ENCODE measurements at regions not wholly inside any gene's neighbourhood (a gene's known extent, or its start where the extent isn't known, plus 50 kb on each side); places are given as distances from the start of the nearest gene placed in this dataset.

GRCh38 chrX:45577361-45577760 is 376.7 kb upstream of the DIPK2B start:
- DNase-seq = no peak
- H3K4me1 ChIP-seq (ENCODE audit: control insufficient read depth, insufficient read depth, low read length) = no peaks in the 10 kb centered on the region

More at GRCh38 chrX:45577361-45577760, 376.7 kb upstream of the DIPK2B start:
- no peak overlapping the region for H2BK15ac ChIP-seq (ENCODE audit: low read depth, low read length)
- TF ChIP-seq CTCF (conservative IDR thresholded peaks at IDR 0.05; ENCODE audit: low read depth, low read length) = no peak
- TF ChIP-seq CHD1 (IDR thresholded peaks at IDR 0.05; ENCODE audit: low read depth, low read length) = no peak
- TF ChIP-seq RAD21 (IDR thresholded peaks at IDR 0.05; ENCODE audit: low read length) = no peak
- no peak for TF ChIP-seq POLR2A (IDR thresholded peaks at IDR 0.05; ENCODE audit: low read depth, low read length)
- no peak for TF ChIP-seq RFX5 (IDR thresholded peaks at IDR 0.05; ENCODE audit: low read depth, low read length)
- TF ChIP-seq SMC3 (IDR thresholded peaks at IDR 0.05; ENCODE audit: low read depth, low read length) = no peak
- no peak for TF ChIP-seq FOS (IDR thresholded peaks at IDR 0.05; ENCODE audit: low read depth, low read length)
- no peak overlapping the region for H3K4ac ChIP-seq (ENCODE audit: low read depth, low read length)
- intact Hi-C loops (cut with micrococcal nuclease) (no loop called here), in situ Hi-C loops (cut with MboI; ENCODE audit: low sequenced_read_pairs) (no loop called here), dilution Hi-C loops (cut with HindIII; ENCODE audit: low sequenced_read_pairs, unreplicated experiment) (no loop called here)
- H3K4me2 ChIP-seq (ENCODE audit: low read depth, low read length) = no peak overlapping the region
- H2AK9ac ChIP-seq (replicated peaks; ENCODE audit: low read depth, low read length, poor library complexity) = no peak overlapping the region
- no peak overlapping the region for H4K5ac ChIP-seq (ENCODE audit: low read depth, low read length)
- no peaks in the 10 kb centered on the region for H3K79me1 ChIP-seq (ENCODE audit: low read depth in 1 of 2, low read length in 2 of 2)
- H2AFZ ChIP-seq (replicated peaks; ENCODE audit: low read length, poor library complexity) = peak overlapping the region; percentile 51
- WGBS, 2 experiments (ENCODE audit: extremely low coverage in 2 of 2, insufficient read length in 1 of 2) = no CpG with 5 or more reads among the region's 1 CpG
- no peak overlapping the region for H2BK20ac ChIP-seq (ENCODE audit: low read depth, low read length)
- no peaks in the 10 kb centered on the region for H3K36me3 ChIP-seq (ENCODE audit: control insufficient read depth, insufficient read depth, low read length)
- no peaks in the 10 kb centered on the region for H4K20me1 ChIP-seq (ENCODE audit: insufficient read depth, low read length)
- H2AK5ac ChIP-seq (ENCODE audit: low read depth, low read length) = no peak overlapping the region
- H3K9me1 ChIP-seq (ENCODE audit: insufficient read depth, low read length) = no peaks in the 10 kb centered on the region
- no peaks in the 10 kb centered on the region; the same call in 1 of the 2 replicates for H3K27me3 ChIP-seq (ENCODE audit: control insufficient read depth, insufficient read depth, low read length)
- BruUV-seq (replicated peaks) = no TSS peak
- H3K9ac ChIP-seq (ENCODE audit: low read depth, low read length) = no peak overlapping the region
- ChIA-PET POLR2A (ENCODE audit: unreplicated experiment) (no interaction called here), CTCF (no interaction called here)
- H3K14ac ChIP-seq (replicated peaks; ENCODE audit: low read depth, low read length) = no peak overlapping the region
- no peak for ATAC-seq (ENCODE audit: low read depth)
- no peak overlapping the region for H3K18ac ChIP-seq (ENCODE audit: low read depth, low read length)
- H4K8ac ChIP-seq (ENCODE audit: low read depth in 2 of 2, low read length in 2 of 2) = no peak overlapping the region
- no peak overlapping the region for H3K27ac ChIP-seq (ENCODE audit: insufficient read depth, low read length)
- H2BK120ac ChIP-seq (ENCODE audit: low read depth, low read length) = no peak overlapping the region
- H3K23ac ChIP-seq (ENCODE audit: low read depth, low read length) = no peak overlapping the region
- H4K91ac ChIP-seq (ENCODE audit: insufficient read depth, low read depth, low read length) = no peak overlapping the region
- H3K4me3 ChIP-seq (ENCODE audit: insufficient read depth, low read depth, low read length) = no peak overlapping the region
- peaks cover 10% of the 10 kb centered on the region for H3K9me3 ChIP-seq (ENCODE audit: control insufficient read depth, insufficient read depth, low read length)
- H3K56ac ChIP-seq (ENCODE audit: extremely low read depth, insufficient read depth, low read length) = no peak overlapping the region
- no peak overlapping the region for H2BK5ac ChIP-seq (ENCODE audit: low read depth, low read length, poor library complexity, severe bottlenecking)

Measured in IMR-90 (cell line).